ENCODE measurements at regions not wholly inside any gene's neighbourhood (a gene's known extent, or its start where the extent isn't known, plus 50 kb on each side); places are given as distances from the start of the nearest gene placed in this dataset.

GRCh38 chr2:125445495-125445894, 1210.5 kb upstream of the GYPC start:
- DNase-seq (no peak), ATAC-seq (no peak)
- H3K4me3 ChIP-seq, result no peak overlapping the region
- H3K36me3 ChIP-seq (ENCODE audit: low read depth), result no peaks in the 10 kb centered on the region
- H3K4me1 ChIP-seq (ENCODE audit: low read depth), result no peaks in the 10 kb centered on the region
- intact Hi-C loops (cut with DNase I, micrococcal nuclease), result no loop called here
- H3K9me3 ChIP-seq, result no peaks in the 10 kb centered on the region
- no peak for TF ChIP-seq CTCF (IDR thresholded peaks at IDR 0.05)

GRCh38 chr2:125450092-125450491, 1205.9 kb upstream of the GYPC start:
- no peak for TF ChIP-seq CTCF (IDR thresholded peaks at IDR 0.05)
- Histone ChIP-seq H3K9me3 (no peaks in the 10 kb centered on the region), H3K4me1 (ENCODE audit: low read depth) (no peaks in the 10 kb centered on the region), H3K36me3 (ENCODE audit: low read depth) (no peaks in the 10 kb centered on the region), H3K4me3 (no peak overlapping the region)
- intact Hi-C loops (cut with DNase I, micrococcal nuclease), result no loop called here
- ATAC-seq (no peak), DNase-seq (no peak)

- H3K36me3 ChIP-seq (ENCODE audit: low read depth), result no peaks in the 10 kb centered on the region
- intact Hi-C loops (cut with DNase I, micrococcal nuclease), result no loop called here
- no peak for TF ChIP-seq CTCF (IDR thresholded peaks at IDR 0.05)
- DNase-seq (no peak), ATAC-seq (no peak)
- H3K4me1 ChIP-seq (ENCODE audit: low read depth), result no peaks in the 10 kb centered on the region
- no peak overlapping the region for H3K4me3 ChIP-seq
- H3K9me3 ChIP-seq, result no peaks in the 10 kb centered on the region
Measured at GRCh38 chr2:125455110-125455509, 1200.8 kb upstream of the GYPC start.

- no peak for ATAC-seq
- Histone ChIP-seq H3K4me3 (no peak overlapping the region), H3K9me3 (no peaks in the 10 kb centered on the region), H3K4me1 (ENCODE audit: low read depth) (no peaks in the 10 kb centered on the region), H3K36me3 (ENCODE audit: low read depth) (no peaks in the 10 kb centered on the region)
- TF ChIP-seq CTCF (IDR thresholded peaks at IDR 0.05), result no peak
- no peak for DNase-seq
- intact Hi-C loops (cut with DNase I, micrococcal nuclease), result no loop called here
Measured at GRCh38 chr2:125456693-125457363, 1199.1 kb upstream of the GYPC start.

GRCh38 chr2:125471963-125472362, 1184.0 kb upstream of the GYPC start:
- intact Hi-C loops (cut with DNase I, micrococcal nuclease), result no loop called here

More at GRCh38 chr2:125471963-125472362, 1184.0 kb upstream of the GYPC start:
- DNase-seq (peak; percentile 29 to 41 (median 38)), ATAC-seq (peak; percentile 45)
- no peaks in the 10 kb centered on the region for H3K4me1 ChIP-seq (ENCODE audit: low read depth)
- no peaks in the 10 kb centered on the region for H3K36me3 ChIP-seq (ENCODE audit: low read depth)
- H3K9me3 ChIP-seq, result no peaks in the 10 kb centered on the region
- no peak for TF ChIP-seq CTCF (IDR thresholded peaks at IDR 0.05)
- H3K4me3 ChIP-seq, result no peak overlapping the region

Measured in mucosa of descending colon (tissue), 3 donors.